NCI-H526 treated with DMSO at 0.1 percent for 48 hours (cell line): ENCODE measurements at regions not wholly inside any gene's neighbourhood (a gene's known extent, or its start where the extent isn't known, plus 50 kb on each side); places are given as distances from the start of the nearest gene placed in this dataset.

Experiments
- DNase-seq: peaks from one replicate; lab custom pipeline; 2025; lab: John Stamatoyannopoulos, UW

DNA sequence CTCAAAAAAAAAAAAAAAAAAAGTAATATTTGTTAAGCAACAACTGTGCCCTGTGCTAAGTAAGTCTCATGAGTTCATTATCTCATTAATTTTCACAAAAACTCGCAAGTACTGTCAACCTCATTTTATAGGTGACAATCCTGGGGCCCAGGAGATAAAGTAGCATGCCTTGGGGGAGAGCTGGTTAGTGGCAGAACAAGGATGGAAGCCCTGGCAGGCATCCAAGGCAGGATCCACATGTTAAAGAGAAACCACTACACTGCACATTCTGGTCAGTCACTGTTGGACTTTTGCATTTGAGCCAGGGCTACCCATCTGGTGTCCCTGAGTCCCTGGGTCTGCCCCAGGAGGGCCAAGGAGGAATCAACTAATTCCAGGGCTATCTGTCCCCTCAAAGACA is 54.6 kb downstream of the ZFP36L2 start:
- no peak for DNase-seq

DNA sequence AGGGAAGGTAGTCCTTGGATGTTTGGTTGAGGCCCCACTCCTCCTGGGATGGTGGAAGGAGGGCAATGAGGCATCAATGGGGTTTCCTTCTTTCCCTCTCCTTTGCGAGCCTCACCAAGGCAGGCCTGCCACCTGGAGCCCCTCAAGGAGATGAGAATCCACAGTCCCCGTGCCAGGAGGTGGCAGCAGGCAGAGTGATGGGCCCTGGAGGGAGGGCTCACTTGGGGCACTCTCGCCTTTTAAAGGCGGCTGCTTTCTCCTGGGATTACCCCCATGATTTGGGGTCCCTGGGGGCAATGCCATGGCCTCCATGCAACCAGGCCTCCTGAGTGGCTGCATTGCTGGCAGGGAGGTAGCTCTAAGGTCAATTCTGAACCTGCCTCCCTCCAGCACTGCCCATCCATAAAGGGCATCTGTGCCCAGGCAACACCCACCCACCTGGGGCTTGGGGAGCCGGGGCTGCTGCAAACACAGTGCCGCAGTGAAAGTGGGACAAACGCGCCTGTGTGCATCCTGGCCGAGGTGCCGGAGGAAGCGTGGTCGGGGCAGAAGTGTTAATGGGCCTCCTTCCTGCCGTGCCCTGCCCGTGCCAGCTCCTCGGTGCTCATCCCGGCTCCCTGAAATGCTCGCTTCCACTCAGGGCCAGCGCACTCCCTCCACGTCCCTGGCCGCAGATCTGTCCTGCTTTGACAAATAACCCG is 55.9 kb downstream of the ZFP36L2 start:
- no peak for DNase-seq

DNA sequence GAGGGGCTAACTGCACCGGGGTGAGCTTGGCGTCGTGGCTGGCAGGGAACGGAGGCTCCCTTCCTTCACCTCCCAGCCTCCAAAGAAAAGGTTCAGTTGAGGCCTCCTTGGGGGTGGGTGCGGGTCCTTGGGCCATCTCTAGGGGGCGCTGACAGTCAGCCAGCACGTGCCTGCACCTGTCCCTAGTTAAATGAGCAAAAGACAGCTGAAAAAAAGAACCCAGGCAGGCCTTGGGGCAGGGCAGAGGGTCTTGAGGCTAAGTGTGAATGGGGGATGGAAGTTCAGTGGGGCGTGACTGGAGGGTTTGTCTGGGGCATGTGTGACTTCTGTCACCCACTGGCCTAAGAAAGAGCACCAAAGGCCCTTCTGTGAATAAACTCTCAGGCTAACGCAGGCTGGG is 56.4 kb downstream of the ZFP36L2 start:
- no peak for DNase-seq

DNA sequence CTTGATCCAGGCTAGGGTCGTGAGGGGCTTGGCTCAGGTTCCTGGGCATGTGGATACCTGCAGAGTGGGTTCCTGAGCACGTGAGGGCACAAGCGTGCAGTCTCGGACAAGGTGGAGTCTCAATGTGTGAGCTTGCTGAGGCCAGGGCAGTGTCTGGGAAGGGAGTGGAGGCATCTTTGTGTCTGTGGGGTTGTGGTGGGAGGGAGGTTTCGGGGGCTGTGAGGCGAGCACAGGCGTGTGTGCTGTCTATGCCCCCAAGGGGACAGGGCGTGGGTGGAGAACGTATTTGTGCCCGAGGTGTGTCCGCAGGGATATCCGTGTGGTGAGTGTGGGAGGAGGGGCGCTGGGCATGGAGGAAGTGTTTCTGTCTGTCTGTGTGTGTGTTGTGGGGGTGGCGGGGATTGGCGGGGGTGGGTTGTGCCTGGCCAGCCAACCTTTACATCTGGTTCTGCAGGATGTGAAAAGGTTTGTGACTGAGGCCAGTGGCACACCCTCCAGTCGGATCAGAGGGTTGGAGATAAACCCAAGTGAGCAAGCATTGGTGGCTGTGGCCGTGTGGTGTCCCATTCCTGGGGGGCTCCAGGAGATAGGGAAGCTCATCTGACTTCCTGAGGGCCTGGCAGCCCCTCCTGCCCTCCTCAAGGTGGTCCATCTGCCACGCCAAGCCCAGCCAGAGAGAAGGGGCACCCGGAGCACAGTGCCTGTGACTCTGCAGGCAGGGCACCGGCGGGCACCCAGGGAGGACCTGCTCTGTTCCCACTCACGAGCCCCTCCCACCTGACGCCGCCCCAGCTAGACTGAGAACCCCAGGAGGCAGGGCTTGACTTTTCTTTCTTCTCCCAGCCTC is 57.1 kb downstream of the ZFP36L2 start:
- DNase-seq, result no peak

DNA sequence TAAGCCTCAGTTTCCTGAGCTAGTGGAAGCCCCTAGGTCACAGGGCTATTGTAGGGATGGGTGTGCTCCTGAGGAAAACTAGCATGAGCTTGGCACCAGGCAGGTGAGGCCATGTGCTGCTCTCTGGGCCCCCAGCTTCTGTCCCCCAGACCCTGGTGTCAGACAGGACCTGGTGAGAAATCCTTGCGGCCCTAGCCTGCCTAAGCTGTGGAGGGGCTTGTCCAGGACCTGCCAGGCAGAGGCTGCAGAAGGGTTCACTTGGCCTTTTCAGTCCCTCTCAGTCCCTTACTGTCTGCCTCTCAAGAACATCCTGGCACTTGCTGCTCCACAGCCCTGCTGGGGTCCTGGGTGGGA is 58.4 kb downstream of the ZFP36L2 start:
- no peak for DNase-seq

DNA sequence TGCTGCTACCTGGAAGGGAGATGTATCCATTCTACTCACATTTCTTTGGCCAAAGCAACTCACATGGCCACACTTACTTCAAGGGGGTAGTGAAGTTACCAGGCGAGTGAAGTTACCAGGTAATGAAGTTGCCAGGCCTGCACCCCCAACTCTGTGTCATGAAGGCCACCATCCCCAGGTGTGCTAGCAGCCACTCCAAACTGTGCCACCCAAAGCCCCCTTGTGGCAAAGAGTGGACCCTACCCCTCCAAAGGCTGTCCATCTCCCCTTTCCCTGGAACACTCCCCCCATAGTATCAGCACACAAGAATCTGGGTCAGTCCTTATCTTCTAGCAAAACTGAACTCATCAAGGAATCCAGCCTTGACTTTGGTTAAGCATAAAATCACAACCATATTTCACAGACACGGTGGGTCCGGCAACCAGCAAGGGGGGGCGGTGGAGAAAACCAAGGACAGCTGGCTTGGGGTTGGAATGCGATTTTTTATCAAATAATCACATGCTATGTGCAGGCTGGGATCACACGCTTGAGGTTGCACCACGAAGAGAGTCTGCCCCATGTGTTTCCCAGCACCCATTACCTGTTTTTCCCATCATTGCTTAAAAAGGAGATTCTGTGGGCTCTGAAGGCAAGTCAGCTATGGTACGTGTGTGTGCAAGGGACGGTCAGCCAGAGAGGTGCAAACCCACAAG is 60.9 kb downstream of the ZFP36L2 start:
- DNase-seq, result no peak

DNA sequence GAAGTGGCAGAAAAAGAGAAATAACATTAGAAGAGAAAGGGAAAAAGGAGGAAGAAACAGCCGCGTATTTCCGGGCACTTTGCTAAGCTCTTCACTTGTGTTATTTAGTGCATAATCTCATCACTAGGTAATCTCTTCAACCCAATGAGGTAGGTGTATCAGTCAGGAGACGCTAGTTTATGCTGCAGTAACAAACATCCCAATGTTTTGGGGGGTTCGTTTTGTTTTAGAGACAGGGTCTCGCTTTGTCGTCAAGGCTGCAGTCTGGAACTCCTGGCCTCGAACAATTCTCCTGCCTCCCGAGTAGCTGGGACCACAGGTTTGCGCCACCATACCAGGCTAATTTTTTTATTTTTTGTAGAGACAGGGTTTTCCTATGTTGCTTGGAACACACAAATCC is 61.7 kb downstream of the ZFP36L2 start:
- no peak for DNase-seq

DNA sequence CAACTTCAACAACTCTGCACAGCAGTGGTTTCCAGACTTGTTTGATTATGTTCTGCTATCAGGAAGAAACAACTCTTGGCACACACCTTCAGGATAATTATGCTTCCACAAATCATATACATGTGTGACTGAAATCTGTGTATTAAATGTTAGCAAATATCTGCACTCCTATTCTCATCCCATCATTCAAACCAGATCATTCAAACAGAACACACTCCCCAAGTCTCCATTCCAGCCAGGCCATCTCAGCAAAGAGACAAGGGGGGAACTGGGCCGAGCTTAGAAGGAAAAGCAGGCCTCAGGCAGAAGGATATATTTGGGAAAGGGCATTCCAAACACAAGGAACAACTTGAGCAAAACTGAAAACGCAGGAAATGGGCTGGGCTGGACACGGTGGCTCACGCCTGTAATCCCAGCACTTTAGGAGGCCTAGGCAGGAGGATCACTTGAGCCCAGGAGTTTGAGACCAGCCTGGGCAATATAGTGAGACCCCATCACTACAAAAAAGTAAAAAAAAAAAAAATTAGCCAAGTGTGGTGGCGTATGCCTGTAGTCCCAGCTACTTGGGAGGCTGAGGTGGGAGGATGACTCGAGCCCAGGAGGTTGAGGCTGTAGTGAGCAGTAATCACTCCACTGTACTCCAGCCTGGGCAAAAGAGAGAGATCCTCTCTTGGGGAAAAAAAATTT is 62.7 kb downstream of the ZFP36L2 start:
- no peak for DNase-seq

DNA sequence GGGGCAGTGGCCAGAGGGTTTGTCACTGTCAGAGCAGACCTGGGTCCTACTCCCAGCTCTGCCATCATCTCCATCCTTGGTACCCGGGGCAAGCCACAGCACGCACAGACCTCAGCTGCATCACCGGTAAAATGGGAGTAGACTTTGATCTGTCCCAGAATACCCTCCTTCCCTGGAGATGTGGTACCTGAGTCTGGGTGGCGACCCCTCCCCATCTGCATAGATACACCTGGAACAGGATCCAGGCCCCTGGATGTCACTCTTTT is 64.0 kb downstream of the ZFP36L2 start:
- no peak for DNase-seq

DNA sequence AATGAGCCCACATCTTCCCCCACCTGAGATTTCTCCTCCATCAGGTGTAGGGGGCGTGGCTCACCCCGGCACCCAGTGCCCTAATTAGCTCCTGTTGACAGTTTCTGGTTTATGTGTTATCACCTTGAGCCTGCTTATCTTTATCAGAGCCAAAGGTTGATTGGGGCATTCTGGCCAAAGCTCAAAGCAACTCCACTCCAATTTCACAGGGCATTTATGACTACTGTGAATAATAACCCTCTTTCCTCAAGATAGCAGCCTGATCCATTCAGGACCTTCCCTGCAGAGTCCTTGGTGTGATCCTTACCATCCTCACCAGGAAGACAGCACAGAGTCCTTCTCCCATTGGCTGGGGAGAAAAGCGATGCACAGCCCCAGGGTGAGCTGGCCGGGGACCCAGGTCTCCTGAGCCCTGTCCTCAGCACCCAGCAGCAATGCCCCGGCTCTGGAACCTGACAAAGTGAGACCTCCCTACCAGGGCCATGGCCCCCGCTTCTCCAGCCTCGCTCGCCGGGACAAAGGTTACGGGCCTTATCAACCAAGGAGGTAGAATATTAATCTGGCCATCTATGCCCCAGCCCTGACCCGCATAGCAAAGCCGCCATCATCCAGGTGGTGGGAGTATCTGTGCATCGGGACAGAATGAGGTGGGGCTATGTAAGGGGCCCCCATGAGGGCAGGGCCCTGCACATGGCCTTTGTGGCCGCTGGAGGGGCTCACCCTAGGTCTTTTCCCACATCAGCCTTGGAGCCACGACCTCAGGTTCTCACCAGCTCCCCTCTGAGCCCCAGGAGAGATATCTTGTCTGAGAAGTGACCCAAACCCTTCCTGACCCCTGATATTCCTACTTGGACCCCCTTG is 64.5 kb downstream of the ZFP36L2 start:
- no peak for DNase-seq

DNA sequence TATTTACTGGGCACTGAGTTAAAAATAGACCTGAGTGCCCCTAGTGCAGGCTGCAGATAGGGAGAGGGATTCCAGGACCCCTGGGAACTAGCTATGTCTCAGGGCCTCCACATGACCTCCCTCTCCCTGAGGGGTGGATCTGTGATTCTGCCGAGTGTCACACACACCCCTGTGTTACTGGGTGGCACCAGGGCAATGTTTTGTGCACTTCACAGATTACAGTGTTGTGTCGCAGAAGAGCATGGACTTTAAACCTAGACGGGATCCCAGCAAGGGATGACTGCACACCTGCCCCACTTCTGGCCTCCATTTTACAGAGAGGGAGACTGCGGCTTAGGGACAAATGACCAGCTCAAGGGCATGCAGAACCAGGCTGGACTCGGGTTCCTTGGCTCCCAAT is 65.6 kb downstream of the ZFP36L2 start:
- no peak for DNase-seq

DNA sequence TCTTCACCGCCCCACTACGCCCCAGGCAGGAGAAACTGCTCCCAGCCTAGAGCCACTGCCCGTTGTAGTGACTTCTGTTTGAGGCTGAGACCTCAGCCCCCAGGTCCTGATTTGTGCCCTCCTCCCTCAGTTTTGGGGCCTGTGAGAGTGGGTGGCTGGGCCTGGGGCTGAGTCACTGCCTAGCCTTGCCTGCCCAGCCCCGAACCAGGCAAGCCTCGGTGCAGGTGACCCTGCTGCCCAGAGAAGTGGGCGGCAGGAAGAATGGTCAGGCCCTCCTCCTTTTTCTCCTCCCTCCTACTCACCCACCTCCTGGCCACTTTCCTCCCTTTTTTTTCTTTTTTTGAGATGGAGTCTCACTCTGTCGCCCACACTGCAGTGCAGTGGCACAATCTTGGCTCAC is 66.6 kb downstream of the ZFP36L2 start:
- DNase-seq, result no peak

DNA sequence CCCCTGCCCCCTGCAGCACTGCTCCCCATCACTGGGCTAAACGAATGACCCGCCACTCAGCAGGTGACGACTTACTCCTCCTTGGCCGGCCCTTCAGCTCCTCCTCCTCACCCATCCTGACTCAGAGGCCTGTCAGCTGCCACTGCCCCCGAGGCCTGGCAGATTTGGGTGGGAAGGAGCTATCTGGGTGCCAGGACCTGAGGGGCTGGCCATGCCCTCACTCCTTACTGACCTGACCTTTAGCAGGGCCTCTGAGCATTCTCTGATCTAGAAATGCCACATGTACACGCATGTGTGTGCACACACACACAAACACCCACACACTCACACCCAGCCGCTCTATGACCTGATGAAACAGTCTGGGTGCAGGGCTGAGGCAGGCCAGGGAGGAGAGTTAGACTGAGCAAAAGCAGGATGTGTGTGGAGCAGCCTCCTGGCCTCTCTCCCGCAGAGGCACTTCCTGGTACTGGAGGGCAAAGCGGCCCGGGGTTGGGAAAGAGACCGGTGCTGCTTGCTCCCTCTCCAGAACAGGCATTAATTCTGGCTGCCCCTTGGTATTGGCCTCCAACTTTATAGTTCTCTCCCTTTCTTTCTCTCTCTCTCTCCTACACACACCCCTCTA is 68.0 kb downstream of the ZFP36L2 start:
- DNase-seq, result no peak

DNA sequence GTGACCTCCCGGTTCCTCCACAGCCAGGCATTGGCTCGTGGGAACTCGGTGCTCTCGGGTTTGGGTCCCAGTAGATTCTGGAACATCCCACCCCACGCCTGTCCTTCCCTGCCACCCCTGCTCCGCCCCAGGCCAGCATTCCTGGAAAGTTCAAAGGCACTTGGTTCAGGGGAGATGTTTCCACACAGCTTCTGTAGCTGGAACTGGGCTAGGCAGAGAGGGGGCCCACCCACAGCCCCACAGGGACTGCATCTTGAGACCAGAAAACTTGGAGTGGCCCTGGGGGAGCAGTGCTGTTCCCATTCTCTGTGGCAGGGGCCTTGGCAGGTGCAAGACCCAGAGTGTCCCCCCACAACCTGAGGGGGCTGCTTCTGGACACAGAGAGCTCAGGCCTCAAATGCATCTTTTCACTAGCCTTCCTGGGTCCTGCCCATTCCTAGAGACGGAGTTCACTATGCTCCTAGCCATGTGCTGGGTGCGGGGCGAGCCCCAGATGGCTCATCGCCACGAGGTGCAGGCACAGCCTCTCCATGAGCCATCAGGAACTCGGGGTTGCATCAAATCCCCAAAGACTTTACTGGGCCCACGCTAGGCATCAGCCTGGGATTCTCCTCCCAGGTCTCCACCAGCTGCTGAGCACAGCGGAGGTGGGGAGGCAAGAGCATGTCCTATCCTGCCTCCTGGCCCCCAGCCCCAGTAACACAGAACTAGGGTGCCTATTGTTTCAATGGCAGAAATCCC is 68.7 kb downstream of the ZFP36L2 start:
- no peak for DNase-seq

DNA sequence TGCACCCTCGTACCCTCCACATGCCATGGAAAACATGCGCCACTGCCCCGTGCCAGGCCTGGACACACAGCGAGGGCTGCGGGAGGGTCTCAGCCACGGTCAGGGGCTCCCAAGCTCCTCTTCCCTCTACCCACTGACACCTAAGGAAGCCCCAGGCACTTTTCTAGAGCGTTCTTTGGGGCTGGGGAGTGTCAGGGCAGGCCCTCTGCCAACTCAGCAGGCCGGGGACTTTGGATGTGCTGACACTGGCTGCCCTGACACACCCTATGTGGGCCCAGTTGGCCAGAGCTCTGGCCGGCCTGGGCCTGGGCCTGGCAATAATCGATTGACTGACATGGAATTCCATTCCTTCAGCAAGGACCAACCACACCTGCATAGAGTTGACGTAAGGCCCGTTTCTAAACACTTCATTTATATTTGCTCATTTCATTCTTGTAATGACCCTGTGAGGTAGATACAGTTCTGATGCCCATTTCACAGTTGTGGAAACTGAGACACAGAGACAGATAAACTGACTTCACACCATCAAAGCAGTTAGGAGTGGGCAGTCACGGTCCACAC is 70.5 kb downstream of the ZFP36L2 start:
- DNase-seq, result no peak

DNA sequence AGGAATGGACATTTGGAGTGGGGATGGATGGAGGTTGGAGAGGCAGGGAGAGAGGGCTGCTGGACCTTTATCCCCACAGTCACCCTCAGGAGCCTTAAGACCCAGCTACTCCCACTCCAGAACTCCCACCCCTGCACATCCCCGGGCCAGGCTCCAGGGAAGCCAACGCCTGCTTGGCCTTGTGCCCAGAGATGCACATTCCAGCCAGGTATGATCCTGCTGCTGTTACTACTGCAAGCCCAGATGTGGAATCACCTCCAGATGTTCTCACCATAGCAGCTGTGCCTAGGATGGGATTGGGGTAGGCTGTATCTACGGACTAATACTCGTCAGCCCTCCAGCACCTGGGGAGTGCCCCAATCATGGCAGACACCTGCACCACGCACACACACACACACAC is 71.7 kb downstream of the ZFP36L2 start:
- DNase-seq, result no peak

DNA sequence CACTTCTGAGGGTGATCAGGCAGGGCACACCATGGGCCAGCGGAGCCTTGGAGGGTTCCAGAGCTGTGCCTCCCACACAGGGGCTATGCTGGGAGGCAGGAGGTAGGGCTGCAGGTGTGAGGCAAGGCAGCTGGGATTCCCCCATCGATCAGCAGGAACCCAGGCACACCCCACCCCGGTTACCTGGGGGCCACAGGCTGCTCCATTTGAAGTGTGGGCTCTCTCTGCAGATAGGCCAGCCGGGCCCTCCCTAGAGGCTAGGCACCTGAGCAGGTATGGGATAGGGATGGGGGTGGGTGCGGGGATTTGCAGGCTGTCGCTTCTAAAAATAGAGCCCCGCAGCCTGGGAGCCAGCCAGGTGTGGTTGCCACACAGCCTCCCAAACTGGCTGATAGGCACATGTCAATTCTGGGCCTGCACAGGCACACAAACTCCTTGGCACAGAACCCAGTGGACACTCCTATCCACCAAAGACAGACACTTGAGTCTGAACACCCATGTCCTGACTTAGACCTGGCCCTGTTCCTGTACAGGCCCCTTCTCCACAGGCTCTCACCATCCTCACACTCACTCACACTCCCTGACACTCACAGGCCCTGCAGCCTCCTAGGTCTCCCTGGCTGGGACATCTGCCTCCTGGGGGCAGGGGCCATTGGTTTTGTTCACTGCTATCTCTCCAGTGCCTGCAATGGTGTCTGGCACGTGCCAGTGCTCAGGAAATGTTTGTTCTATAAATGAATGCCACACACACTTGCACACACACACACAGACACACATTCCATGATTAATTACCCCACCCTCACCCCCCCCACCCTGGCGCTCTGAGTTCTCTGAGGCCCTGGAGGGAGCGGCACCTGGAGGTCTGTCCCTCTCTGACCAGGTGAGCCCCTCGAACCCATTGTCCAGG is 73.4 kb downstream of the ZFP36L2 start:
- no peak for DNase-seq

DNA sequence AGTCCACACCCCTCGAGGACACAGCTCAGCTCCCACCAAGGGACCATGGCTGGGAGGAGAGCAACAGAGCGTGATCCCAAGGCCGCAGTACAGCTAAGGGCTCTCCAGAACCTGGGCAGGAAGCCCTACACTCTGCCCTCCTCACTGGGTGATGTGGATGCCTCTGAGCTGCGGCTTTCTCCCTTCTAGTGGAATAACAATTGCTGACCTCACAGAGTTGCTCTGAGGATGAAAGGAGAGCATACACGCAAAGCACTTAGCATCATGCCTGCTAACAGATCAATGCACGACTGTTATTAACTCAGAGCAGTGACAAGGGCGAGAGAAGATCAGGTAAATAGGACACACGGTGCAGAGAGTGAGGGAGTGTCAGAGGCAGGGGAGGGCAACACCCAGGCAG is 74.2 kb downstream of the ZFP36L2 start:
- DNase-seq, result no peak

DNA sequence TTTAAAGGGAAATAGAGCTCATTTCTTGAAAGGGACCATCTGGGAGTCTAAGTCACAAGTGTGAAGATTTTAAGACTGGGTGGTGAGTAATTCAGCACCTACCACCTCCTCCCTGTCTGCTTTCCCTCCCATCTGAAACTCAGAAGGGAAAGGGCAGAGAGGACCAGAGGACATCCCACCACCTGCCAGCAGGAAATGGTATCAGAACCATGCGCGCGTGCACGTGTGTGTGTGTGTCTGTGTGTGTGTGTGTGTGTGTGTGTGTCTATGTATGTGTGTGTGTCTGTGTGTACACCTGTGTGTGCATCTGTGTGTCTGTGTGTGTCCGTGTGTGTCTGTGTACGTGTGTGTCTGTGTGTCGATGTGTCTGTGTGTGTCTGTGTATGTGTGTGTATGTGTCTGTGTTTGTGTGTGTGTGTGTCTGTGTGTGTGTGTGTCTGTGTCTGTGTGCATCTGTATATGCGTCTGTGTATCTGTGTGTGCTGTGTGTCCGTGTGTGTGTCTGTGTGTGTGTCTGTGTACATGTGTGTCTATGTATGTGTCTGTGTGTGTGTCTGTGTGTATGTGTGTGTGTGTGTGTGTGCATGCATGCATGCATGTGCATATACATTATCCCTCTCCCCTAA is 76.8 kb downstream of the ZFP36L2 start:
- no peak for DNase-seq
